Activated CD4-positive, alpha-beta T cell treated with anti-CD3 and anti-CD28 coated beads, Interleukin-2, Interleukin-6, amounts not matched to agents 100 ng/mL and 50 ng/mL, durations not matched to agents 16 hours and 8 hours (primary cell): ENCODE measurements at regions not wholly inside any gene's neighbourhood (a gene's known extent, or its start where the extent isn't known, plus 50 kb on each side); places are given as distances from the start of the nearest gene placed in this dataset.
"Not testable (repeated sequence)": the region's sequence is repeated elsewhere in the genome, so short reads cannot be mapped to it uniquely, and the experiment has no call there.

Source experiments
- DNase-seq: peaks from one replicate; pipeline ENCODE4 v3.0.0-alpha.2; 2020

- no peak for DNase-seq
Observed at GRCh38 chr12:131530422-131530821, 180.5 kb upstream of the SFSWAP start.

GRCh38 chr12:131533139-131533538 is 177.8 kb upstream of the SFSWAP start:
- DNase-seq, result no peak

- DNase-seq, result no peak
Observed at GRCh38 chr12:131535779-131536178, 175.1 kb upstream of the SFSWAP start.

GRCh38 chr12:131536337-131536736 is 174.6 kb upstream of the SFSWAP start:
- DNase-seq, result no peak

GRCh38 chr12:131536766-131537165 is 174.1 kb upstream of the SFSWAP start:
- no peak for DNase-seq

- no peak for DNase-seq
Observed at GRCh38 chr12:131537267-131537958, 173.5 kb upstream of the SFSWAP start.

GRCh38 chr12:131539381-131539780 is 171.5 kb upstream of the SFSWAP start:
- no peak for DNase-seq

- DNase-seq, result no peak
Observed at GRCh38 chr12:131540138-131540623, 170.7 kb upstream of the SFSWAP start.

GRCh38 chr12:131541512-131541911 is 169.4 kb upstream of the SFSWAP start:
- DNase-seq, result not testable (repeated sequence)

- DNase-seq, result no peak
Observed at GRCh38 chr12:131542351-131542750, 168.5 kb upstream of the SFSWAP start.

GRCh38 chr12:131543040-131543439 is 167.8 kb upstream of the SFSWAP start:
- DNase-seq, result no peak

GRCh38 chr12:131547555-131547954 is 163.3 kb upstream of the SFSWAP start:
- DNase-seq, result no peak

- no peak for DNase-seq
Observed at GRCh38 chr12:131550121-131550520, 160.8 kb upstream of the SFSWAP start.

GRCh38 chr12:131551675-131552491 is 159.0 kb upstream of the SFSWAP start:
- DNase-seq, result no peak

GRCh38 chr12:131552492-131552863 is 158.4 kb upstream of the SFSWAP start:
- no peak for DNase-seq

- DNase-seq, result no peak
Observed at GRCh38 chr12:131553096-131553777, 157.7 kb upstream of the SFSWAP start.

GRCh38 chr12:131555197-131555846 is 155.6 kb upstream of the SFSWAP start:
- no peak for DNase-seq

- no peak for DNase-seq
Observed at GRCh38 chr12:131555866-131556265, 155.0 kb upstream of the SFSWAP start.

- no peak for DNase-seq
Observed at GRCh38 chr12:131557078-131557709, 153.7 kb upstream of the SFSWAP start.

- DNase-seq, result no peak
Observed at GRCh38 chr12:131559517-131560516, 151.1 kb upstream of the SFSWAP start.

GRCh38 chr12:131561051-131561450 is 149.8 kb upstream of the SFSWAP start:
- DNase-seq, result no peak
